Thoracic aorta (tissue), 2 donors: ENCODE measurements at regions not wholly inside any gene's neighbourhood (a gene's known extent, or its start where the extent isn't known, plus 50 kb on each side); places are given as distances from the start of the nearest gene placed in this dataset.

Experiments
- ATAC-seq: fragments of 150-250 bp; one replicate; pipeline ENCODE4 v1.8.0; 2017; ENCODE audit warnings: low read depth; ENCODE audit not compliant: insufficient number of reproducible peaks, low FRiP score
- DNase-seq: peaks from one replicate; pipeline ENCODE4 v3.0.0-alpha.2; 2020; ENCODE audit warnings: low spot score
- H3K27ac ChIP-seq, 2 donors: fragments of 200-600 bp; sonication (generic); 1 replicate in 1 of 2; 2 replicates in 1 of 2; pipeline ENCODE4 v1.5.1; 2016; ENCODE audit warnings: mild to moderate bottlenecking in 2 of 2, moderate library complexity in 2 of 2
- H3K27me3 ChIP-seq: fragments of 200-600 bp; sonication (generic); replicated peaks from 2 replicates; pipeline ENCODE4 v1.6.0; 2016; ENCODE audit warnings: mild to moderate bottlenecking; ENCODE audit not compliant: insufficient read depth
- H3K36me3 ChIP-seq: fragments of 200-600 bp; sonication (generic); one replicate; pipeline ENCODE4 v1.5.1; 2016
- H3K4me1 ChIP-seq, 2 donors: fragments of 200-600 bp; sonication (generic); 1 replicate in 1 of 2; 2 replicates in 1 of 2; pipeline versions ENCODE4 v1.5.1 to v1.6.0; 2016; ENCODE audit warnings: low read depth in 2 of 2, mild to moderate bottlenecking in 1 of 2; ENCODE audit not compliant: control insufficient read depth in 1 of 2
- H3K4me3 ChIP-seq: fragments of 200-600 bp; sonication (generic); 2 replicates; pipeline ENCODE4 v1.5.1; 2016; ENCODE audit warnings: mild to moderate bottlenecking
- H3K9me3 ChIP-seq: fragments of 200-600 bp; sonication (generic); 2 replicates; pipeline ENCODE4 v1.5.1; 2016
- CTCF ChIP-seq: fragments of 200-600 bp; sonication (generic); IDR thresholded peaks from one replicate; pipeline ENCODE4 v1.5.1; 2019; ENCODE audit warnings: antibody characterized with exemption

- no peak overlapping the region for H3K27ac ChIP-seq
- H3K9me3 ChIP-seq, result no peaks in the 10 kb centered on the region
- H3K4me1 ChIP-seq, result no peaks in the 10 kb centered on the region
- TF ChIP-seq CTCF, result no peak
- H3K4me3 ChIP-seq, result no peak overlapping the region
- DNase-seq (no peak), ATAC-seq (no peak)
- H3K36me3 ChIP-seq, result no peaks in the 10 kb centered on the region
- H3K27me3 ChIP-seq, result no peaks in the 10 kb centered on the region
Measured at GRCh38 chr6:26149240-26149639, 62.0 kb downstream of the HFE start.

- Histone ChIP-seq H3K4me3 (no peak overlapping the region), H3K27ac (no peak overlapping the region), H3K9me3 (no peaks in the 10 kb centered on the region), H3K4me1 (peaks cover 0 to 2% of the 10 kb centered on the region in 2 donors), H3K36me3 (no peaks in the 10 kb centered on the region), H3K27me3 (no peaks in the 10 kb centered on the region)
- DNase-seq, result no peak
- no peak for ATAC-seq
- TF ChIP-seq CTCF, result no peak
Measured at GRCh38 chr6:26152226-26153101, 65.2 kb downstream of the HFE start.

GRCh38 chr6:26155061-26155930, 68.1 kb downstream of the HFE start:
- ATAC-seq (no peak), DNase-seq (no peak)
- Histone ChIP-seq H3K4me3 (peak overlapping the region; percentile 90), H3K27me3 (no peaks in the 10 kb centered on the region), H3K4me1 (peaks cover 8 to 11% of the 10 kb centered on the region in 2 donors), H3K9me3 (no peaks in the 10 kb centered on the region), H3K36me3 (no peaks in the 10 kb centered on the region), H3K27ac (peak overlapping the region; percentile 97 to 99)
- no peak for TF ChIP-seq CTCF

GRCh38 chr6:26156105-26156849, 69.0 kb downstream of the HFE start:
- no peaks in the 10 kb centered on the region for H3K27me3 ChIP-seq
- peak; percentile 67 for ATAC-seq
- H3K4me1 ChIP-seq, result peaks cover 8 to 11% of the 10 kb centered on the region in 2 donors
- H3K27ac ChIP-seq, result peak overlapping the region; percentile 97 to 99
- H3K4me3 ChIP-seq, result peak overlapping the region; percentile 90
- H3K9me3 ChIP-seq, result no peaks in the 10 kb centered on the region
- peak; percentile 58 for DNase-seq
- no peak for TF ChIP-seq CTCF
- H3K36me3 ChIP-seq, result no peaks in the 10 kb centered on the region
